ENCODE measurements at regions not wholly inside any gene's neighbourhood (a gene's known extent, or its start where the extent isn't known, plus 50 kb on each side); places are given as distances from the start of the nearest gene placed in this dataset.

DNA sequence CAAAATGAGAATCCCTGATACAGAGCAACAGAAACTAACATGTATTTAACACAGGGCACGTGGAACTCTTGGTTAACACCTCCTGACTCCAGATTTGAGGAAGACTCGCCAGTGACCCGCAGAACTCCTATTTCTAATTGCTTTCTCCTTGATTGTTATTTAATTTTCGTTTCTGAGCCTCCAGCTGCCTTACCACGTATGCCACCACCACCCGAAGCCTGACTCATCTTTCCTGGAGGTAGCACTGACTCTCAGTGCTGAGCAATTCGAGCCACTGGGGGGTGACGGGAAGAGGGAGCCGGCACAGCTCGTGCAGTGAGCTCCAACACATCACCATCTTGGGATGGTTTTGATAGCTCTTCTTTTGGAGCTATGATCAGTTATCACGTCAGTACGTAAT, 273.9 kb upstream of the MGMT start:
- TF ChIP-seq, protein P1, sequence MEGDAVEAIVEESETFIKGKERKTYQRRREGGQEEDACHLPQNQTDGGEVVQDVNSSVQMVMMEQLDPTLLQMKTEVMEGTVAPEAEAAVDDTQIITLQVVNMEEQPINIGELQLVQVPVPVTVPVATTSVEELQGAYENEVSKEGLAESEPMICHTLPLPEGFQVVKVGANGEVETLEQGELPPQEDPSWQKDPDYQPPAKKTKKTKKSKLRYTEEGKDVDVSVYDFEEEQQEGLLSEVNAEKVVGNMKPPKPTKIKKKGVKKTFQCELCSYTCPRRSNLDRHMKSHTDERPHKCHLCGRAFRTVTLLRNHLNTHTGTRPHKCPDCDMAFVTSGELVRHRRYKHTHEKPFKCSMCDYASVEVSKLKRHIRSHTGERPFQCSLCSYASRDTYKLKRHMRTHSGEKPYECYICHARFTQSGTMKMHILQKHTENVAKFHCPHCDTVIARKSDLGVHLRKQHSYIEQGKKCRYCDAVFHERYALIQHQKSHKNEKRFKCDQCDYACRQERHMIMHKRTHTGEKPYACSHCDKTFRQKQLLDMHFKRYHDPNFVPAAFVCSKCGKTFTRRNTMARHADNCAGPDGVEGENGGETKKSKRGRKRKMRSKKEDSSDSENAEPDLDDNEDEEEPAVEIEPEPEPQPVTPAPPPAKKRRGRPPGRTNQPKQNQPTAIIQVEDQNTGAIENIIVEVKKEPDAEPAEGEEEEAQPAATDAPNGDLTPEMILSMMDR (IDR thresholded peaks at IDR 0.05) = no peak
- no peak for TF ChIP-seq POLR2A (IDR thresholded peaks at IDR 0.05)
- TF ChIP-seq POLR2AphosphoS5 (IDR thresholded peaks at IDR 0.05; ENCODE audit: insufficient read depth in 1 of 2, low read depth in 1 of 2) = no peak
